Activated CD8-positive, alpha-beta T cell treated with anti-CD3 and anti-CD28 coated beads for 36 hours (primary cell): ENCODE measurements at regions not wholly inside any gene's neighbourhood (a gene's known extent, or its start where the extent isn't known, plus 50 kb on each side); places are given as distances from the start of the nearest gene placed in this dataset.

Experiments used
- ATAC-seq: fragments of 200-7000 bp; cut with Tn5 transposase; one replicate; pipeline ENCODE4 v1.10.0; 2021; ENCODE audit warnings: mild to moderate bottlenecking, moderate library complexity
- CTCF ChIA-PET: fragments of 350-600 bp; sonication (Branson Sonifier 250); formaldehyde crosslinking; loops from one replicate; lab custom pipeline; 2021; ENCODE audit warnings: antibody characterized with exemption; lab: Charles Lee
- POLR2A ChIA-PET: fragments of 350-600 bp; sonication (Branson Sonifier 250); formaldehyde crosslinking; loops from one replicate; lab custom pipeline; 2021; ENCODE audit warnings: antibody characterized with exemption; lab: Charles Lee
- DNase-seq: peaks from one replicate; pipeline ENCODE4 v3.0.0-alpha.2; 2020
- H3K27ac Mint-ChIP-seq: one replicate; pipeline ENCODE4 v1.8.0; 2021; ENCODE audit warnings: mild to moderate bottlenecking, mixed read lengths
- H3K27me3 Mint-ChIP-seq: one replicate; pipeline ENCODE4 v1.8.0; 2021; ENCODE audit warnings: mixed read lengths
- H3K36me3 Mint-ChIP-seq: one replicate; pipeline ENCODE4 v1.8.0; 2021; ENCODE audit warnings: low read depth, mixed read lengths
- H3K4me1 Mint-ChIP-seq: one replicate; pipeline ENCODE4 v1.8.0; 2021; ENCODE audit warnings: low read depth, mixed read lengths
- H3K4me3 Mint-ChIP-seq: one replicate; pipeline ENCODE4 v1.8.0; 2021; ENCODE audit warnings: mild to moderate bottlenecking, moderate library complexity, mixed read lengths
- H3K9me3 Mint-ChIP-seq: one replicate; pipeline ENCODE4 v1.8.0; 2021; ENCODE audit warnings: mixed read lengths
- intact Hi-C: fragments of 100-400 bp; cut with micrococcal nuclease; formaldehyde crosslinking; loops from one replicate; pipeline ENCODE4 v1.10.0; 2022
- TF ChIP-seq, protein P1 (sequence below): fragments of 200-600 bp; IDR thresholded peaks from one replicate; pipeline ENCODE4 v1.8.0; 2022; ENCODE audit warnings: antibody characterized with exemption, mild to moderate bottlenecking

- Mint-ChIP-seq H3K36me3 (no peaks in the 10 kb centered on the region), H3K4me3 (no peak overlapping the region), H3K27me3 (no peaks in the 10 kb centered on the region), H3K4me1 (no peaks in the 10 kb centered on the region), H3K9me3 (peaks cover 7% of the 10 kb centered on the region), H3K27ac (no peak overlapping the region)
- intact Hi-C loops: no loop called here
- ATAC-seq (no peak), DNase-seq (no peak)
- POLR2A ChIA-PET: no interaction called here
- TF ChIP-seq, protein P1, sequence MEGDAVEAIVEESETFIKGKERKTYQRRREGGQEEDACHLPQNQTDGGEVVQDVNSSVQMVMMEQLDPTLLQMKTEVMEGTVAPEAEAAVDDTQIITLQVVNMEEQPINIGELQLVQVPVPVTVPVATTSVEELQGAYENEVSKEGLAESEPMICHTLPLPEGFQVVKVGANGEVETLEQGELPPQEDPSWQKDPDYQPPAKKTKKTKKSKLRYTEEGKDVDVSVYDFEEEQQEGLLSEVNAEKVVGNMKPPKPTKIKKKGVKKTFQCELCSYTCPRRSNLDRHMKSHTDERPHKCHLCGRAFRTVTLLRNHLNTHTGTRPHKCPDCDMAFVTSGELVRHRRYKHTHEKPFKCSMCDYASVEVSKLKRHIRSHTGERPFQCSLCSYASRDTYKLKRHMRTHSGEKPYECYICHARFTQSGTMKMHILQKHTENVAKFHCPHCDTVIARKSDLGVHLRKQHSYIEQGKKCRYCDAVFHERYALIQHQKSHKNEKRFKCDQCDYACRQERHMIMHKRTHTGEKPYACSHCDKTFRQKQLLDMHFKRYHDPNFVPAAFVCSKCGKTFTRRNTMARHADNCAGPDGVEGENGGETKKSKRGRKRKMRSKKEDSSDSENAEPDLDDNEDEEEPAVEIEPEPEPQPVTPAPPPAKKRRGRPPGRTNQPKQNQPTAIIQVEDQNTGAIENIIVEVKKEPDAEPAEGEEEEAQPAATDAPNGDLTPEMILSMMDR: no peak
- CTCF ChIA-PET: no interaction called here
Observed at GRCh38 chr3:63142681-63143080, 135.4 kb upstream of the SYNPR start.

- H3K36me3 Mint-ChIP-seq: no peaks in the 10 kb centered on the region
- no peak overlapping the region for H3K4me3 Mint-ChIP-seq
- H3K27me3 Mint-ChIP-seq: no peaks in the 10 kb centered on the region
- TF ChIP-seq, protein P1: no peak
- ATAC-seq (no peak), DNase-seq (no peak)
- intact Hi-C loops: no loop called here
- H3K27ac Mint-ChIP-seq: no peak overlapping the region
- no peaks in the 10 kb centered on the region for H3K4me1 Mint-ChIP-seq
- H3K9me3 Mint-ChIP-seq: peaks cover 10% of the 10 kb centered on the region
- ChIA-PET CTCF (no interaction called here), POLR2A (no interaction called here)
Observed at GRCh38 chr3:63146154-63146553, 132.0 kb upstream of the SYNPR start.

- Mint-ChIP-seq H3K27me3 (no peaks in the 10 kb centered on the region), H3K4me3 (no peak overlapping the region), H3K36me3 (no peaks in the 10 kb centered on the region), H3K9me3 (peaks cover 8% of the 10 kb centered on the region), H3K27ac (no peak overlapping the region), H3K4me1 (no peaks in the 10 kb centered on the region)
- ATAC-seq (no peak), DNase-seq (no peak)
- intact Hi-C loops: no loop called here
- TF ChIP-seq, protein P1: no peak
- POLR2A ChIA-PET: no interaction called here
- CTCF ChIA-PET: no interaction called here
Observed at GRCh38 chr3:63150880-63151279, 127.2 kb upstream of the SYNPR start.

DNA sequence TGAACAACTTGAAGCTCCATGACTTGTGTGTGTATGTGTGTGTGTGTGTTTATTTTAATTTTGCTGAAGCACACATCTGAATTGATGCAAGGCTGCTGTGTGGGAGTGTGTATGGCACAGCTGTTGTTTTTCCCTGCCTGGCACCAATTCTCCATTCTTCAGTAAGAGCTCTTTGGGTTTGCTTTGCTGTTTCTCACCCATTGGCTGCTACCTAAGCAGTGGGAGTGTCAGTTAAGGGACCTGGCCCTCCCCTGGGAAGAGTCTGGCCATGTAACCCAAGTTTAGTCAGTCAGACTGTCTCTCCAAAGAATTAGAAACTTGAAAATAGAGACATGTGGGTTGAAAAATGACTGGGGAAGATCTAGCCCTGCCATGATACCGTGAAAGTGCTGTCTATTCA lies 126.2 kb upstream of the SYNPR start:
- TF ChIP-seq, protein P1: no peak
- peaks cover 9% of the 10 kb centered on the region for H3K9me3 Mint-ChIP-seq
- ATAC-seq: no peak
- CTCF ChIA-PET: no interaction called here
- H3K27me3 Mint-ChIP-seq: no peaks in the 10 kb centered on the region
- H3K27ac Mint-ChIP-seq: no peak overlapping the region
- POLR2A ChIA-PET: no interaction called here
- H3K4me3 Mint-ChIP-seq: no peak overlapping the region
- no peaks in the 10 kb centered on the region for H3K36me3 Mint-ChIP-seq
- DNase-seq: no peak
- no peaks in the 10 kb centered on the region for H3K4me1 Mint-ChIP-seq
- intact Hi-C loops: no loop called here

- H3K4me3 Mint-ChIP-seq: no peak overlapping the region
- intact Hi-C loops: no loop called here
- TF ChIP-seq, protein P1: no peak
- ChIA-PET POLR2A (no interaction called here), CTCF (no interaction called here)
- no peaks in the 10 kb centered on the region for H3K27me3 Mint-ChIP-seq
- H3K4me1 Mint-ChIP-seq: no peaks in the 10 kb centered on the region
- DNase-seq (no peak), ATAC-seq (no peak)
- H3K9me3 Mint-ChIP-seq: peaks cover 8% of the 10 kb centered on the region
- no peak overlapping the region for H3K27ac Mint-ChIP-seq
- no peaks in the 10 kb centered on the region for H3K36me3 Mint-ChIP-seq
Observed at GRCh38 chr3:63159764-63160163, 118.3 kb upstream of the SYNPR start.
